ENCODE measurements at regions not wholly inside any gene's neighbourhood (a gene's known extent, or its start where the extent isn't known, plus 50 kb on each side); places are given as distances from the start of the nearest gene placed in this dataset.

DNA sequence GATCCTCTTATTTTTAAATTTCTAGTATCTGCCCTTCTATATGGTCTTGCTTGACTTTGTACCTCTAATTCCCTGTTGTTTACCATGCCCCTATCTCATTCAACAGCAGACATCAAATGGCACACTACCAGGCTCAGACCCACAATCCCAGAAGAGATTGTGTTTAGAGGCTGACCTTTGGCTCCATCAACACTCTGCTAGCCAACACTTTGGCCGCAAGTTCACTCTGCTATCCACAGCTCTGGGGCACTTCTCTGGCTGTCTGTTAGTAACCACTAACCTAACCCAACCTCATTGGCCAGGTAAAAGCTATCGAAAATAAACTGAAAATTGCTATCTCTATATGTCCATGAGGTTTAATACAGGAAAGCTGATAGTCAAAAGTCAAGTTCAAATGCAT, 646.0 kb upstream of the CCDC54 start:
- H3K4me1 ChIP-seq (ENCODE audit: insufficient read depth), result peaks cover 4% of the 10 kb centered on the region; the same call in 1 of the 2 replicates
- no peak overlapping the region for H3K27ac ChIP-seq (ENCODE audit: low read depth)
- Mint-ChIP-seq H3K4me3 (no peak overlapping the region), H3K9me3 (no peaks in the 10 kb centered on the region), H3K27ac (no peak overlapping the region), H3K36me3 (ENCODE audit: low read depth) (0 out of 3 replicates have a peak, but pooled peaks cover 4% of the 10 kb centered on the region), H3K27me3 (ENCODE audit: insufficient read depth, low read depth, poor library complexity) (no peaks in the 10 kb centered on the region), H3K4me1 (peaks cover 8% of the 10 kb centered on the region)
- no peak overlapping the region for H2AFZ ChIP-seq
- H4K20me1 ChIP-seq (replicated peaks; ENCODE audit: insufficient read depth), result no peaks in the 10 kb centered on the region
- ATAC-seq (no peak), DNase-seq (ENCODE audit: low spot score) (no peak)
- 0 out of 2 replicates have a peak, but pooled peaks cover 4% of the 10 kb centered on the region for H3K9me2 ChIP-seq (ENCODE audit: insufficient read depth)
- H3F3A ChIP-seq (replicated peaks; ENCODE audit: low read depth), result no peaks in the 10 kb centered on the region
- H3K27me3 ChIP-seq (ENCODE audit: insufficient read depth), result no peaks in the 10 kb centered on the region
- H3K4me3 ChIP-seq, result no peak overlapping the region
- no peak for TF ChIP-seq STAT1 (IDR thresholded peaks at IDR 0.05; ENCODE audit: unreplicated experiment)
- TF ChIP-seq, protein P1, sequence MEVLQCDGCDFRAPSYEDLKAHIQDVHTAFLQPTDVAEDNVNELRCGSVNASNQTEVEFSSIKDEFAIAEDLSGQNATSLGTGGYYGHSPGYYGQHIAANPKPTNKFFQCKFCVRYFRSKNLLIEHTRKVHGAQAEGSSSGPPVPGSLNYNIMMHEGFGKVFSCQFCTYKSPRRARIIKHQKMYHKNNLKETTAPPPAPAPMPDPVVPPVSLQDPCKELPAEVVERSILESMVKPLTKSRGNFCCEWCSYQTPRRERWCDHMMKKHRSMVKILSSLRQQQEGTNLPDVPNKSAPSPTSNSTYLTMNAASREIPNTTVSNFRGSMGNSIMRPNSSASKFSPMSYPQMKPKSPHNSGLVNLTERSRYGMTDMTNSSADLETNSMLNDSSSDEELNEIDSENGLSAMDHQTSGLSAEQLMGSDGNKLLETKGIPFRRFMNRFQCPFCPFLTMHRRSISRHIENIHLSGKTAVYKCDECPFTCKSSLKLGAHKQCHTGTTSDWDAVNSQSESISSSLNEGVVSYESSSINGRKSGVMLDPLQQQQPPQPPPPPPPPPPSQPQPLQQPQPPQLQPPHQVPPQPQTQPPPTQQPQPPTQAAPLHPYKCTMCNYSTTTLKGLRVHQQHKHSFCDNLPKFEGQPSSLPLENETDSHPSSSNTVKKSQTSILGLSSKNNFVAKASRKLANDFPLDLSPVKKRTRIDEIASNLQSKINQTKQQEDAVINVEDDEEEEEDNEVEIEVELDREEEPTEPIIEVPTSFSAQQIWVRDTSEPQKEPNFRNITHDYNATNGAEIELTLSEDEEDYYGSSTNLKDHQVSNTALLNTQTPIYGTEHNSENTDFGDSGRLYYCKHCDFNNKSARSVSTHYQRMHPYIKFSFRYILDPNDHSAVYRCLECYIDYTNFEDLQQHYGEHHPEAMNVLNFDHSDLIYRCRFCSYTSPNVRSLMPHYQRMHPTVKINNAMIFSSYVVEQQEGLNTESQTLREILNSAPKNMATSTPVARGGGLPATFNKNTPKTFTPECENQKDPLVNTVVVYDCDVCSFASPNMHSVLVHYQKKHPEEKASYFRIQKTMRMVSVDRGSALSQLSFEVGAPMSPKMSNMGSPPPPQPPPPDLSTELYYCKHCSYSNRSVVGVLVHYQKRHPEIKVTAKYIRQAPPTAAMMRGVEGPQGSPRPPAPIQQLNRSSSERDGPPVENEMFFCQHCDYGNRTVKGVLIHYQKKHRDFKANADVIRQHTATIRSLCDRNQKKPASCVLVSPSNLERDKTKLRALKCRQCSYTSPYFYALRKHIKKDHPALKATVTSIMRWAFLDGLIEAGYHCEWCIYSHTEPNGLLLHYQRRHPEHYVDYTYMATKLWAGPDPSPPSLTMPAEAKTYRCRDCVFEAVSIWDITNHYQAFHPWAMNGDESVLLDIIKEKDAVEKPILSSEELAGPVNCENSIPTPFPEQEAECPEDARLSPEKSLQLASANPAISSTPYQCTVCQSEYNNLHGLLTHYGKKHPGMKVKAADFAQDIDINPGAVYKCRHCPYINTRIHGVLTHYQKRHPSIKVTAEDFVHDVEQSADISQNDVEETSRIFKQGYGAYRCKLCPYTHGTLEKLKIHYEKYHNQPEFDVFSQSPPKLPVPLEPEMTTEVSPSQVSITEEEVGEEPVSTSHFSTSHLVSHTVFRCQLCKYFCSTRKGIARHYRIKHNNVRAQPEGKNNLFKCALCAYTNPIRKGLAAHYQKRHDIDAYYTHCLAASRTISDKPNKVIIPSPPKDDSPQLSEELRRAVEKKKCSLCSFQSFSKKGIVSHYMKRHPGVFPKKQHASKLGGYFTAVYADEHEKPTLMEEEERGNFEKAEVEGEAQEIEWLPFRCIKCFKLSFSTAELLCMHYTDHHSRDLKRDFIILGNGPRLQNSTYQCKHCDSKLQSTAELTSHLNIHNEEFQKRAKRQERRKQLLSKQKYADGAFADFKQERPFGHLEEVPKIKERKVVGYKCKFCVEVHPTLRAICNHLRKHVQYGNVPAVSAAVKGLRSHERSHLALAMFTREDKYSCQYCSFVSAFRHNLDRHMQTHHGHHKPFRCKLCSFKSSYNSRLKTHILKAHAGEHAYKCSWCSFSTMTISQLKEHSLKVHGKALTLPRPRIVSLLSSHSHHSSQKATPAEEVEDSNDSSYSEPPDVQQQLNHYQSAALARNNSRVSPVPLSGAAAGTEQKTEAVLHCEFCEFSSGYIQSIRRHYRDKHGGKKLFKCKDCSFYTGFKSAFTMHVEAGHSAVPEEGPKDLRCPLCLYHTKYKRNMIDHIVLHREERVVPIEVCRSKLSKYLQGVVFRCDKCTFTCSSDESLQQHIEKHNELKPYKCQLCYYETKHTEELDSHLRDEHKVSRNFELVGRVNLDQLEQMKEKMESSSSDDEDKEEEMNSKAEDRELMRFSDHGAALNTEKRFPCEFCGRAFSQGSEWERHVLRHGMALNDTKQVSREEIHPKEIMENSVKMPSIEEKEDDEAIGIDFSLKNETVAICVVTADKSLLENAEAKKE (CRISPR knock-in tag; IDR thresholded peaks at IDR 0.05), result no peak
- no peak for TF ChIP-seq EZH2 (IDR thresholded peaks at IDR 0.05; ENCODE audit: low read depth, unreplicated experiment)
- TF ChIP-seq, protein P2, sequence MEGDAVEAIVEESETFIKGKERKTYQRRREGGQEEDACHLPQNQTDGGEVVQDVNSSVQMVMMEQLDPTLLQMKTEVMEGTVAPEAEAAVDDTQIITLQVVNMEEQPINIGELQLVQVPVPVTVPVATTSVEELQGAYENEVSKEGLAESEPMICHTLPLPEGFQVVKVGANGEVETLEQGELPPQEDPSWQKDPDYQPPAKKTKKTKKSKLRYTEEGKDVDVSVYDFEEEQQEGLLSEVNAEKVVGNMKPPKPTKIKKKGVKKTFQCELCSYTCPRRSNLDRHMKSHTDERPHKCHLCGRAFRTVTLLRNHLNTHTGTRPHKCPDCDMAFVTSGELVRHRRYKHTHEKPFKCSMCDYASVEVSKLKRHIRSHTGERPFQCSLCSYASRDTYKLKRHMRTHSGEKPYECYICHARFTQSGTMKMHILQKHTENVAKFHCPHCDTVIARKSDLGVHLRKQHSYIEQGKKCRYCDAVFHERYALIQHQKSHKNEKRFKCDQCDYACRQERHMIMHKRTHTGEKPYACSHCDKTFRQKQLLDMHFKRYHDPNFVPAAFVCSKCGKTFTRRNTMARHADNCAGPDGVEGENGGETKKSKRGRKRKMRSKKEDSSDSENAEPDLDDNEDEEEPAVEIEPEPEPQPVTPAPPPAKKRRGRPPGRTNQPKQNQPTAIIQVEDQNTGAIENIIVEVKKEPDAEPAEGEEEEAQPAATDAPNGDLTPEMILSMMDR (conservative IDR thresholded peaks at IDR 0.05; ENCODE audit: low read depth in 2 of 2), result no peak
- no peak for TF ChIP-seq POLR2AphosphoS5 (IDR thresholded peaks at IDR 0.05; ENCODE audit: low read depth)
- TF ChIP-seq CREB1 (CRISPR knock-in tag; IDR thresholded peaks at IDR 0.05; ENCODE audit: low read depth), result no peak
- no peak for TF ChIP-seq ZNF331 (CRISPR knock-in tag; IDR thresholded peaks at IDR 0.05; ENCODE audit: low read depth)
- no peak overlapping the region for H3K4me2 ChIP-seq
- no peaks in the 10 kb centered on the region for H3K79me2 ChIP-seq (replicated peaks; ENCODE audit: insufficient read depth)
- H3K36me3 ChIP-seq (ENCODE audit: insufficient read depth), result no peaks in the 10 kb centered on the region

Measured in GM23338 (cell line).